ENCODE measurements at regions not wholly inside any gene's neighbourhood (a gene's known extent, or its start where the extent isn't known, plus 50 kb on each side); places are given as distances from the start of the nearest gene placed in this dataset.

DNA sequence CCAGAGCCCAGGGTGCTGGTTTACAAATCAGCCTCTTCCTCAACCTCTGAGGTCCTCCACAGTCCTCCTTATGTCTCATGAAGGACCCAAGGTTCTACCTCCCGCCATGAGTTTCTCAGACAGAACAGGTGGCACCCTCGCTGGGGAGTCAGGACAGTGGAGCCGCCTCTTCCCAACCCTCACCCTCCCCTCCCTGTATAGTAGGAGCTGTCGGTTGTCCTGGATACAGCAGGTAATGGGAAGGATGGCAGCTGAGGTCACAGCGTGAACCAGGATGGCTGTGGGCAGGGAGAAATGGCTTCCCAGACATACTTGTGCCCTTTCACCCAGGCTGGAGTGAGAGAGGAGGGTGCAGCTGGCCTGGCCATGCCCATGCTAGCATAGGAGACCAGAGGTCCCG, 134.6 kb downstream of the CHST1 start:
- no peak for DNase-seq
- TF ChIP-seq, protein P1, sequence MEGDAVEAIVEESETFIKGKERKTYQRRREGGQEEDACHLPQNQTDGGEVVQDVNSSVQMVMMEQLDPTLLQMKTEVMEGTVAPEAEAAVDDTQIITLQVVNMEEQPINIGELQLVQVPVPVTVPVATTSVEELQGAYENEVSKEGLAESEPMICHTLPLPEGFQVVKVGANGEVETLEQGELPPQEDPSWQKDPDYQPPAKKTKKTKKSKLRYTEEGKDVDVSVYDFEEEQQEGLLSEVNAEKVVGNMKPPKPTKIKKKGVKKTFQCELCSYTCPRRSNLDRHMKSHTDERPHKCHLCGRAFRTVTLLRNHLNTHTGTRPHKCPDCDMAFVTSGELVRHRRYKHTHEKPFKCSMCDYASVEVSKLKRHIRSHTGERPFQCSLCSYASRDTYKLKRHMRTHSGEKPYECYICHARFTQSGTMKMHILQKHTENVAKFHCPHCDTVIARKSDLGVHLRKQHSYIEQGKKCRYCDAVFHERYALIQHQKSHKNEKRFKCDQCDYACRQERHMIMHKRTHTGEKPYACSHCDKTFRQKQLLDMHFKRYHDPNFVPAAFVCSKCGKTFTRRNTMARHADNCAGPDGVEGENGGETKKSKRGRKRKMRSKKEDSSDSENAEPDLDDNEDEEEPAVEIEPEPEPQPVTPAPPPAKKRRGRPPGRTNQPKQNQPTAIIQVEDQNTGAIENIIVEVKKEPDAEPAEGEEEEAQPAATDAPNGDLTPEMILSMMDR (IDR thresholded peaks at IDR 0.05; ENCODE audit: unreplicated experiment): no peak
- no peaks in the 10 kb centered on the region for H3K4me1 Mint-ChIP-seq (ENCODE audit: low read depth, unreplicated experiment)
- H3K4me3 Mint-ChIP-seq (ENCODE audit: low read depth, unreplicated experiment): no peak overlapping the region
- no TSS peak for BruUV-seq (replicated peaks)
- peaks cover 96% of the 10 kb centered on the region for H3K27me3 Mint-ChIP-seq (ENCODE audit: unreplicated experiment)
- H3K9me3 Mint-ChIP-seq (ENCODE audit: low read depth, unreplicated experiment): no peaks in the 10 kb centered on the region
- no peak overlapping the region for H3K27ac Mint-ChIP-seq (ENCODE audit: unreplicated experiment)
- H3K36me3 Mint-ChIP-seq (ENCODE audit: insufficient read depth, unreplicated experiment): no peaks in the 10 kb centered on the region
- CTCF ChIA-PET: interaction anchor here (0.6 kb wide), 1 partner anchor 11 kb away, joined by 3 read pairs; no protein-coding TSS in a partner anchor
- intact Hi-C loops (cut with micrococcal nuclease; ENCODE audit: unreplicated experiment): no loop called here

- DNase-seq: no peak
- H3K4me1 Mint-ChIP-seq (ENCODE audit: low read depth, unreplicated experiment): no peaks in the 10 kb centered on the region
- TF ChIP-seq, protein P1 (IDR thresholded peaks at IDR 0.05; ENCODE audit: unreplicated experiment): no peak
- no TSS peak for BruUV-seq (replicated peaks)
- H3K27ac Mint-ChIP-seq (ENCODE audit: unreplicated experiment): no peak overlapping the region
- intact Hi-C loops (cut with micrococcal nuclease; ENCODE audit: unreplicated experiment): no loop called here
- H3K9me3 Mint-ChIP-seq (ENCODE audit: low read depth, unreplicated experiment): no peaks in the 10 kb centered on the region
- CTCF ChIA-PET: no interaction called here
- H3K4me3 Mint-ChIP-seq (ENCODE audit: low read depth, unreplicated experiment): no peak overlapping the region
- H3K36me3 Mint-ChIP-seq (ENCODE audit: insufficient read depth, unreplicated experiment): no peaks in the 10 kb centered on the region
- H3K27me3 Mint-ChIP-seq (ENCODE audit: unreplicated experiment): peaks cover 96% of the 10 kb centered on the region
These were observed 135.3 kb downstream of the CHST1 start for GRCh38 chr11:45530111-45530510.

GRCh38 chr11:45528435-45528834, 137.0 kb downstream of the CHST1 start:
- no peaks in the 10 kb centered on the region for H3K4me1 Mint-ChIP-seq (ENCODE audit: low read depth, unreplicated experiment)
- BruUV-seq (replicated peaks): no TSS peak
- TF ChIP-seq, protein P1 (IDR thresholded peaks at IDR 0.05; ENCODE audit: unreplicated experiment): no peak
- no peak overlapping the region for H3K27ac Mint-ChIP-seq (ENCODE audit: unreplicated experiment)
- intact Hi-C loops (cut with micrococcal nuclease; ENCODE audit: unreplicated experiment): no loop called here
- CTCF ChIA-PET: no interaction called here
- no peaks in the 10 kb centered on the region for H3K9me3 Mint-ChIP-seq (ENCODE audit: low read depth, unreplicated experiment)
- H3K27me3 Mint-ChIP-seq (ENCODE audit: unreplicated experiment): peaks cover 96% of the 10 kb centered on the region
- H3K36me3 Mint-ChIP-seq (ENCODE audit: insufficient read depth, unreplicated experiment): no peaks in the 10 kb centered on the region
- DNase-seq: no peak
- no peak overlapping the region for H3K4me3 Mint-ChIP-seq (ENCODE audit: low read depth, unreplicated experiment)

DNA sequence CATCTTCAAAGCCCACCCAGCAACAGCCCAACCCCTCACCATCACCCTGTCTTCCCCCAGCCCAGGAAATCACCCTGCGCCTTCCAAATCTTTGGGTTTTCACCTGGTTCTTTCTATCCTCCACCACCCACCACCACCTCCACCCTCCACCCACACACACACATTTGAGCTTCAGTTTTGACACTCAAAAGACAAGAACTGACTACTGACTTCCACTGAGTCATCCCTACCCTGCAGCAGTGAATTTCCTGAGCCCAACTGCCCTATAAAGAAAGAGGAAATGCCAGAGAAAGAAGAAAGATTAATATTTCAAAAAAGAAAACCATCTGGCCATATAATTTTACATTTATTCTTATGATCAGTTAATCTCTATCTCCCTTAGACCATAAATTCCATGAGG, 137.5 kb downstream of the CHST1 start:
- no TSS peak for BruUV-seq (replicated peaks)
- Mint-ChIP-seq H3K27me3 (ENCODE audit: unreplicated experiment) (peaks cover 96% of the 10 kb centered on the region), H3K9me3 (ENCODE audit: low read depth, unreplicated experiment) (no peaks in the 10 kb centered on the region), H3K27ac (ENCODE audit: unreplicated experiment) (no peak overlapping the region), H3K36me3 (ENCODE audit: insufficient read depth, unreplicated experiment) (no peaks in the 10 kb centered on the region), H3K4me1 (ENCODE audit: low read depth, unreplicated experiment) (no peaks in the 10 kb centered on the region), H3K4me3 (ENCODE audit: low read depth, unreplicated experiment) (no peak overlapping the region)
- TF ChIP-seq, protein P1 (IDR thresholded peaks at IDR 0.05; ENCODE audit: unreplicated experiment): no peak
- CTCF ChIA-PET: no interaction called here
- intact Hi-C loops (cut with micrococcal nuclease; ENCODE audit: unreplicated experiment): no loop called here
- DNase-seq: no peak

Measured in Calu3 (cell line).